Endodermal cell (in vitro differentiated cells): ENCODE measurements at regions not wholly inside any gene's neighbourhood (a gene's known extent, or its start where the extent isn't known, plus 50 kb on each side); places are given as distances from the start of the nearest gene placed in this dataset.

ENCODE experiments used
- DNase-seq: peaks from one replicate; pipeline ENCODE4 v3.0.0-alpha.2; 2017
- H3K27ac ChIP-seq: 2 replicates; pipeline ENCODE4 v1.5.1; 2013; ENCODE audit warnings: mild to moderate bottlenecking, low read depth, low read length, moderate library complexity
- H3K27me3 ChIP-seq: 2 replicates; pipeline ENCODE4 v1.6.1; 2013; ENCODE audit warnings: mild to moderate bottlenecking, low read length, moderate library complexity; ENCODE audit not compliant: insufficient read depth, control insufficient read depth, poor library complexity, severe bottlenecking
- H3K36me3 ChIP-seq: 2 replicates; pipeline ENCODE4 v1.7.0; 2013; ENCODE audit warnings: mild to moderate bottlenecking, low read length, moderate library complexity; ENCODE audit not compliant: control insufficient read depth, insufficient read depth
- H3K4me1 ChIP-seq: one replicate; pipeline ENCODE4 v1.7.0; 2013; ENCODE audit warnings: low read length; ENCODE audit not compliant: control insufficient read depth, insufficient read depth
- H3K4me3 ChIP-seq: 2 replicates; pipeline ENCODE4 v1.5.1; 2013; ENCODE audit warnings: mild to moderate bottlenecking, low read length, moderate library complexity
- H3K9ac ChIP-seq: 2 replicates; pipeline ENCODE4 v1.6.1; 2013; ENCODE audit warnings: mild to moderate bottlenecking, low read length, moderate library complexity; ENCODE audit not compliant: poor library complexity, severe bottlenecking; ENCODE audit errors: extremely low read depth
- H3K9me3 ChIP-seq: 2 replicates; pipeline ENCODE4 v1.6.1; 2013; ENCODE audit warnings: mild to moderate bottlenecking, low read length, moderate library complexity; ENCODE audit not compliant: control insufficient read depth
- H3K27ac Mint-ChIP-seq: 2 replicates; pipeline ENCODE4 v1.8.0; 2020; ENCODE audit warnings: mixed read lengths
- H3K27me3 Mint-ChIP-seq: 2 replicates; pipeline ENCODE4 v1.8.0; 2021; ENCODE audit warnings: mild to moderate bottlenecking, mixed read lengths; ENCODE audit not compliant: insufficient read depth
- H3K36me3 Mint-ChIP-seq: 2 replicates; pipeline ENCODE4 v1.8.0; 2020; ENCODE audit warnings: low read depth, mixed read lengths
- H3K4me1 Mint-ChIP-seq: 2 replicates; pipeline ENCODE4 v1.8.0; 2020; ENCODE audit warnings: mixed read lengths
- H3K4me3 Mint-ChIP-seq: 2 replicates; pipeline ENCODE4 v1.8.0; 2020; ENCODE audit warnings: mild to moderate bottlenecking, moderate library complexity, mixed read lengths
- H3K9me3 Mint-ChIP-seq: 2 replicates; pipeline ENCODE4 v1.8.0; 2020; ENCODE audit warnings: mild to moderate bottlenecking, mixed read lengths
- CTCF ChIP-seq: fragments of 200-600 bp; sonication (generic); conservative IDR thresholded peaks from 2 replicates; pipeline ENCODE4 v1.5.0; 2021; ENCODE audit warnings: antibody characterized with exemption, mild to moderate bottlenecking
- WGBS, 2 experiments: methylation state at CpG; one replicate each; pipeline versions ENCODE4 v1.1.5 to v1.1.7; 2013; ENCODE audit warnings: missing lambda C conversion rate in 2 of 2, mixed read lengths in 1 of 2; ENCODE audit not compliant: insufficient coverage in 1 of 2, insufficient read length in 1 of 2; 5-methylcytosine and 5-hydroxymethylcytosine counted together

- peaks cover 8% of the 10 kb centered on the region for H3K4me1 Mint-ChIP-seq
- no peaks in the 10 kb centered on the region for H3K36me3 Mint-ChIP-seq
- no peak for TF ChIP-seq CTCF
- H3K9ac ChIP-seq, result no peak overlapping the region
- H3K27me3 ChIP-seq, result no peaks in the 10 kb centered on the region
- H3K9me3 ChIP-seq, result no peaks in the 10 kb centered on the region
- no peak overlapping the region for H3K4me3 Mint-ChIP-seq
- H3K9me3 Mint-ChIP-seq, result no peaks in the 10 kb centered on the region
- no peaks in the 10 kb centered on the region for H3K27me3 Mint-ChIP-seq
- H3K4me3 ChIP-seq, result no peak overlapping the region
- no peak overlapping the region for H3K27ac Mint-ChIP-seq
- H3K27ac ChIP-seq, result no peak overlapping the region
- H3K4me1 ChIP-seq, result no peaks in the 10 kb centered on the region
- DNase-seq, result peak; percentile 9
- H3K36me3 ChIP-seq, result no peaks in the 10 kb centered on the region
These were observed 70.3 kb upstream of the TP53I11 start for GRCh38 chr11:45021001-45021400.

DNA sequence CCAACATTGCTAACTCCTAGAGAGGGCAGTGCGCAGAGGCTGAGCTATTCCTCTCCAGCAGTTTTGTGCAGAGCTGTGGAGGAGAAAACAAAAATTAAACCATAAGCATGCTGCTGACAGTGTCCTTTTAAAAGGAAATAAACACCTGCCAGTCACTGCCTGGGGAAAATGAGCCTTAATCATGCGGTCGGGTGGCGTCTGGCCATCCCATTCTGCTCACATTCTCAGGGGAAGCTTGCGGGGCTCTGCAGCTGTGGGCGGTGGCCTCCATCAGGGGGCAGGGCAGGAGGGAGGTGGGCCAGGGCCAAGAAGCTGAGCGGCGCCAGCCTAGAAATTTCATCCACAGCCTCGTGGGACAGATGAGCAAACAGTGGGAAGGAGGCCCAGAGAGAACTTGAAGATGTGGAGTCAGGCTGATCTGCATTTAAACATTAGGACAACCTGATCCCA is 71.0 kb upstream of the TP53I11 start:
- peak; percentile 75 for DNase-seq
- 42 to 65% methylated on average over 8 to 9 of the region's 9 CpGs for WGBS, 2 experiments
- no peak overlapping the region for H3K4me3 ChIP-seq

GRCh38 chr11:45022294-45023064 is 71.8 kb upstream of the TP53I11 start:
- Mint-ChIP-seq H3K27ac (no peak overlapping the region), H3K4me1 (peaks cover 8% of the 10 kb centered on the region), H3K27me3 (no peaks in the 10 kb centered on the region), H3K4me3 (no peak overlapping the region), H3K36me3 (no peaks in the 10 kb centered on the region), H3K9me3 (no peaks in the 10 kb centered on the region)
- Histone ChIP-seq H3K9ac (no peak overlapping the region), H3K4me1 (no peaks in the 10 kb centered on the region), H3K36me3 (no peaks in the 10 kb centered on the region), H3K9me3 (no peaks in the 10 kb centered on the region), H3K27ac (no peak overlapping the region), H3K4me3 (no peak overlapping the region), H3K27me3 (no peaks in the 10 kb centered on the region)
- peak; percentile 66 for DNase-seq
- no peak for TF ChIP-seq CTCF
- 88 to 90% methylated on average over 6 to 9 of the region's 9 CpGs for WGBS, 2 experiments

More for the DNA sequence above, 71.0 kb upstream of the TP53I11 start:
- no peak for TF ChIP-seq CTCF
- Mint-ChIP-seq H3K4me3 (no peak overlapping the region), H3K27me3 (no peaks in the 10 kb centered on the region), H3K36me3 (no peaks in the 10 kb centered on the region), H3K4me1 (peaks cover 8% of the 10 kb centered on the region), H3K9me3 (no peaks in the 10 kb centered on the region), H3K27ac (no peak overlapping the region)
- H3K36me3 ChIP-seq, result no peaks in the 10 kb centered on the region
- H3K4me1 ChIP-seq, result no peaks in the 10 kb centered on the region
- no peaks in the 10 kb centered on the region for H3K27me3 ChIP-seq
- no peak overlapping the region for H3K9ac ChIP-seq
- H3K9me3 ChIP-seq, result no peaks in the 10 kb centered on the region
- H3K27ac ChIP-seq, result no peak overlapping the region
